ENCODE measurements at regions not wholly inside any gene's neighbourhood (a gene's known extent, or its start where the extent isn't known, plus 50 kb on each side); places are given as distances from the start of the nearest gene placed in this dataset.

- no peaks in the 10 kb centered on the region for H3K4me1 ChIP-seq (ENCODE audit: control insufficient read depth in 4 of 4, insufficient read depth in 4 of 4, low read length in 3 of 4)
- no peak overlapping the region for H3K27ac ChIP-seq (ENCODE audit: low read depth in 1 of 2, low read length in 2 of 2)
- no peaks in the 10 kb centered on the region for H3K27me3 ChIP-seq (ENCODE audit: control insufficient read depth in 4 of 4, insufficient read depth in 4 of 4, low read length in 3 of 4)
- no peak overlapping the region for H3K9ac ChIP-seq (ENCODE audit: low read depth in 1 of 2, low read length in 2 of 2)
- H3K9me3 ChIP-seq (ENCODE audit: control insufficient read depth in 4 of 4, low read length in 3 of 4), result no peaks in the 10 kb centered on the region
- 64% methylated on average over 4 of the region's 4 CpGs for WGBS
- H3K36me3 ChIP-seq (ENCODE audit: control insufficient read depth in 4 of 4, insufficient read depth in 3 of 4, low read depth in 1 of 4, low read length in 3 of 4), result no peaks in the 10 kb centered on the region
- TF ChIP-seq ZBTB33 (IDR thresholded peaks at IDR 0.05) (no peak), YY1 (IDR thresholded peaks at IDR 0.05) (no peak)
- no peak overlapping the region for H3K4me3 ChIP-seq (ENCODE audit: low read depth in 1 of 3, low read length in 3 of 3)
- DNase-seq (ENCODE audit: low spot score), result no peak
Measured at GRCh38 chr7:109873296-109873695, 1217.6 kb upstream of the LRRN3 start.

GRCh38 chr7:109879287-109879828 is 1211.6 kb upstream of the LRRN3 start:
- no peak for TF ChIP-seq CTCF (IDR thresholded peaks at IDR 0.05; ENCODE audit: low read depth, low read length, missing input control)
- TF ChIP-seq HNF4A (conservative IDR thresholded peaks at IDR 0.05), result no peak
- no peak for TF ChIP-seq RAD21 (IDR thresholded peaks at IDR 0.05)
- no peak for TF ChIP-seq ZBTB33 (IDR thresholded peaks at IDR 0.05)
- TF ChIP-seq REST (IDR thresholded peaks at IDR 0.05), result no peak
- TF ChIP-seq GABPA (IDR thresholded peaks at IDR 0.05 in 1 of 2, conservative IDR thresholded peaks at IDR 0.05 in 1 of 2), result no peak
- no peak for TF ChIP-seq EGR1 (IDR thresholded peaks at IDR 0.05; ENCODE audit: low read depth in 2 of 2)
- Histone ChIP-seq H3K9ac (ENCODE audit: low read depth in 1 of 2, low read length in 2 of 2) (no peak overlapping the region), H3K4me3 (ENCODE audit: low read depth in 1 of 3, low read length in 3 of 3) (no peak overlapping the region), H3K27ac (ENCODE audit: low read depth in 1 of 2, low read length in 2 of 2) (no peak overlapping the region), H3K27me3 (ENCODE audit: control insufficient read depth in 4 of 4, insufficient read depth in 4 of 4, low read length in 3 of 4) (no peaks in the 10 kb centered on the region), H3K36me3 (ENCODE audit: control insufficient read depth in 4 of 4, insufficient read depth in 3 of 4, low read depth in 1 of 4, low read length in 3 of 4) (no peaks in the 10 kb centered on the region), H3K9me3 (ENCODE audit: control insufficient read depth in 4 of 4, low read length in 3 of 4) (no peaks in the 10 kb centered on the region), H3K4me1 (ENCODE audit: control insufficient read depth in 4 of 4, insufficient read depth in 4 of 4, low read length in 3 of 4) (no peaks in the 10 kb centered on the region)
- WGBS, result 52% methylated on average over 4 of the region's 4 CpGs
- no peak for DNase-seq (ENCODE audit: low spot score)

All from liver (tissue), 8 donors.